ENCODE measurements at regions not wholly inside any gene's neighbourhood (a gene's known extent, or its start where the extent isn't known, plus 50 kb on each side); places are given as distances from the start of the nearest gene placed in this dataset.
A peak's percentile ranks its signal among the peaks of the same experiment; 100 is the strongest.

DNA sequence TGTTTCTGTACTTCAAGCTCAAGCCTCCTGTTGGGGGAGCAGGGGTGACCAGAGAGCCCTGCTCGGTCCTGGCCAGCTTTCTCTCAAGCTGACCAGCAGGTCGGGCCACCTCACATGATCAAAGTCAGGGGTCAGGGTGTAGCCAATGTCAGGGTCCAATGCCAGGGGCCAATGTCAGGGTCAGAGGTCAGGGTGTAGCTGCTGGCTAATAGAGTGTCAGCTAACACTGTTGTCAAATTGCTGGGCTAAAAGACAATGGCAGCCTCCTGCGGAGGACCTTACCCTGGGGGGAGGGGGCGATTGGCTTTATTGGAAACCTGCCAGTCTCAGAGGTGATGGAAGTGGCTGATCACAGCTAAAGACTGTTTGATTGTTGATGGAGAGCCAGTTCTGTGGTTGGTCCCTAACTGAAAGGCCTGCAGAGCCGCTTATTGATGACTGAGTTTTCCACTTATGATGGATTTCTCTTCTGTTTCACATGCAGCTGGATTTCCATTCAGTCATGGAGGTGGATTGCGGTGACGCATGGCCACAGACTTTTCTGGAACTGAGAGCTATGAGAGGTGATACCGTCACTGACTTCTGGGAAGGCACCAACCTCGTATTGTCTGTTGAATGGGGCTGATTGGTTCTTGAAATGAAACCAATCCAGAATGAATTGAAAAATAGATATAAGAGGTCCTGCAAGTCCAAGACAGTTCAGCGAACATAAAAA, 97.4 kb upstream of the ZFHX3 start (continued):
- TF ChIP-seq, protein P1, sequence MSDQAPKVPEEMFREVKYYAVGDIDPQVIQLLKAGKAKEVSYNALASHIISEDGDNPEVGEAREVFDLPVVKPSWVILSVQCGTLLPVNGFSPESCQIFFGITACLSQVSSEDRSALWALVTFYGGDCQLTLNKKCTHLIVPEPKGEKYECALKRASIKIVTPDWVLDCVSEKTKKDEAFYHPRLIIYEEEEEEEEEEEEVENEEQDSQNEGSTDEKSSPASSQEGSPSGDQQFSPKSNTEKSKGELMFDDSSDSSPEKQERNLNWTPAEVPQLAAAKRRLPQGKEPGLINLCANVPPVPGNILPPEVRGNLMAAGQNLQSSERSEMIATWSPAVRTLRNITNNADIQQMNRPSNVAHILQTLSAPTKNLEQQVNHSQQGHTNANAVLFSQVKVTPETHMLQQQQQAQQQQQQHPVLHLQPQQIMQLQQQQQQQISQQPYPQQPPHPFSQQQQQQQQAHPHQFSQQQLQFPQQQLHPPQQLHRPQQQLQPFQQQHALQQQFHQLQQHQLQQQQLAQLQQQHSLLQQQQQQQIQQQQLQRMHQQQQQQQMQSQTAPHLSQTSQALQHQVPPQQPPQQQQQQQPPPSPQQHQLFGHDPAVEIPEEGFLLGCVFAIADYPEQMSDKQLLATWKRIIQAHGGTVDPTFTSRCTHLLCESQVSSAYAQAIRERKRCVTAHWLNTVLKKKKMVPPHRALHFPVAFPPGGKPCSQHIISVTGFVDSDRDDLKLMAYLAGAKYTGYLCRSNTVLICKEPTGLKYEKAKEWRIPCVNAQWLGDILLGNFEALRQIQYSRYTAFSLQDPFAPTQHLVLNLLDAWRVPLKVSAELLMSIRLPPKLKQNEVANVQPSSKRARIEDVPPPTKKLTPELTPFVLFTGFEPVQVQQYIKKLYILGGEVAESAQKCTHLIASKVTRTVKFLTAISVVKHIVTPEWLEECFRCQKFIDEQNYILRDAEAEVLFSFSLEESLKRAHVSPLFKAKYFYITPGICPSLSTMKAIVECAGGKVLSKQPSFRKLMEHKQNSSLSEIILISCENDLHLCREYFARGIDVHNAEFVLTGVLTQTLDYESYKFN (CRISPR knock-in tag; conservative IDR thresholded peaks at IDR 0.05) = 0 out of 2 replicates have a peak, but pooled peaks have one; percentile 18
- TF ChIP-seq, protein P2, sequence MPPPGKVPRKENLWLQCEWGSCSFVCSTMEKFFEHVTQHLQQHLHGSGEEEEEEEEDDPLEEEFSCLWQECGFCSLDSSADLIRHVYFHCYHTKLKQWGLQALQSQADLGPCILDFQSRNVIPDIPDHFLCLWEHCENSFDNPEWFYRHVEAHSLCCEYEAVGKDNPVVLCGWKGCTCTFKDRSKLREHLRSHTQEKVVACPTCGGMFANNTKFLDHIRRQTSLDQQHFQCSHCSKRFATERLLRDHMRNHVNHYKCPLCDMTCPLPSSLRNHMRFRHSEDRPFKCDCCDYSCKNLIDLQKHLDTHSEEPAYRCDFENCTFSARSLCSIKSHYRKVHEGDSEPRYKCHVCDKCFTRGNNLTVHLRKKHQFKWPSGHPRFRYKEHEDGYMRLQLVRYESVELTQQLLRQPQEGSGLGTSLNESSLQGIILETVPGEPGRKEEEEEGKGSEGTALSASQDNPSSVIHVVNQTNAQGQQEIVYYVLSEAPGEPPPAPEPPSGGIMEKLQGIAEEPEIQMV (CRISPR knock-in tag; IDR thresholded peaks at IDR 0.05; ENCODE audit: low read depth) = no peak
- no peak for TF ChIP-seq FOXA3 (CRISPR knock-in tag; IDR thresholded peaks at IDR 0.05)
- TF ChIP-seq ZFP36L2 (CRISPR knock-in tag; IDR thresholded peaks at IDR 0.05) = no peak
- TF ChIP-seq SUZ12 (IDR thresholded peaks at IDR 0.05; ENCODE audit: low read depth, low read length) = no peak
- TF ChIP-seq ZNF724P (CRISPR knock-in tag; IDR thresholded peaks at IDR 0.05; ENCODE audit: borderline replicate concordance) = no peak
- TF ChIP-seq, protein P3, sequence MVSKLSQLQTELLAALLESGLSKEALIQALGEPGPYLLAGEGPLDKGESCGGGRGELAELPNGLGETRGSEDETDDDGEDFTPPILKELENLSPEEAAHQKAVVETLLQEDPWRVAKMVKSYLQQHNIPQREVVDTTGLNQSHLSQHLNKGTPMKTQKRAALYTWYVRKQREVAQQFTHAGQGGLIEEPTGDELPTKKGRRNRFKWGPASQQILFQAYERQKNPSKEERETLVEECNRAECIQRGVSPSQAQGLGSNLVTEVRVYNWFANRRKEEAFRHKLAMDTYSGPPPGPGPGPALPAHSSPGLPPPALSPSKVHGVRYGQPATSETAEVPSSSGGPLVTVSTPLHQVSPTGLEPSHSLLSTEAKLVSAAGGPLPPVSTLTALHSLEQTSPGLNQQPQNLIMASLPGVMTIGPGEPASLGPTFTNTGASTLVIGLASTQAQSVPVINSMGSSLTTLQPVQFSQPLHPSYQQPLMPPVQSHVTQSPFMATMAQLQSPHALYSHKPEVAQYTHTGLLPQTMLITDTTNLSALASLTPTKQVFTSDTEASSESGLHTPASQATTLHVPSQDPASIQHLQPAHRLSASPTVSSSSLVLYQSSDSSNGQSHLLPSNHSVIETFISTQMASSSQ (IDR thresholded peaks at IDR 0.05; ENCODE audit: low read depth) = no peak
- TF ChIP-seq, protein P3 (CRISPR knock-in tag; IDR thresholded peaks at IDR 0.05; ENCODE audit: borderline replicate concordance) = no peak
- no peak for TF ChIP-seq SKI (IDR thresholded peaks at IDR 0.05; ENCODE audit: partially characterized antibody)
- TF ChIP-seq ZBTB39 (CRISPR knock-in tag; IDR thresholded peaks at IDR 0.05) = no peak
- TF ChIP-seq HNF4A (CRISPR knock-in tag; IDR thresholded peaks at IDR 0.05) = peak; percentile 58
- no peak for TF ChIP-seq SP140L (CRISPR knock-in tag; IDR thresholded peaks at IDR 0.05; ENCODE audit: borderline replicate concordance)
- TF ChIP-seq, protein P4, sequence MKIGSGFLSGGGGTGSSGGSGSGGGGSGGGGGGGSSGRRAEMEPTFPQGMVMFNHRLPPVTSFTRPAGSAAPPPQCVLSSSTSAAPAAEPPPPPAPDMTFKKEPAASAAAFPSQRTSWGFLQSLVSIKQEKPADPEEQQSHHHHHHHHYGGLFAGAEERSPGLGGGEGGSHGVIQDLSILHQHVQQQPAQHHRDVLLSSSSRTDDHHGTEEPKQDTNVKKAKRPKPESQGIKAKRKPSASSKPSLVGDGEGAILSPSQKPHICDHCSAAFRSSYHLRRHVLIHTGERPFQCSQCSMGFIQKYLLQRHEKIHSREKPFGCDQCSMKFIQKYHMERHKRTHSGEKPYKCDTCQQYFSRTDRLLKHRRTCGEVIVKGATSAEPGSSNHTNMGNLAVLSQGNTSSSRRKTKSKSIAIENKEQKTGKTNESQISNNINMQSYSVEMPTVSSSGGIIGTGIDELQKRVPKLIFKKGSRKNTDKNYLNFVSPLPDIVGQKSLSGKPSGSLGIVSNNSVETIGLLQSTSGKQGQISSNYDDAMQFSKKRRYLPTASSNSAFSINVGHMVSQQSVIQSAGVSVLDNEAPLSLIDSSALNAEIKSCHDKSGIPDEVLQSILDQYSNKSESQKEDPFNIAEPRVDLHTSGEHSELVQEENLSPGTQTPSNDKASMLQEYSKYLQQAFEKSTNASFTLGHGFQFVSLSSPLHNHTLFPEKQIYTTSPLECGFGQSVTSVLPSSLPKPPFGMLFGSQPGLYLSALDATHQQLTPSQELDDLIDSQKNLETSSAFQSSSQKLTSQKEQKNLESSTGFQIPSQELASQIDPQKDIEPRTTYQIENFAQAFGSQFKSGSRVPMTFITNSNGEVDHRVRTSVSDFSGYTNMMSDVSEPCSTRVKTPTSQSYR (CRISPR knock-in tag; IDR thresholded peaks at IDR 0.05; ENCODE audit: borderline replicate concordance) = peak; percentile 48; the same call in 1 of the 2 replicates

All from HepG2 (cell line).